ENCODE measurements at regions not wholly inside any gene's neighbourhood (a gene's known extent, or its start where the extent isn't known, plus 50 kb on each side); places are given as distances from the start of the nearest gene placed in this dataset.

DNA sequence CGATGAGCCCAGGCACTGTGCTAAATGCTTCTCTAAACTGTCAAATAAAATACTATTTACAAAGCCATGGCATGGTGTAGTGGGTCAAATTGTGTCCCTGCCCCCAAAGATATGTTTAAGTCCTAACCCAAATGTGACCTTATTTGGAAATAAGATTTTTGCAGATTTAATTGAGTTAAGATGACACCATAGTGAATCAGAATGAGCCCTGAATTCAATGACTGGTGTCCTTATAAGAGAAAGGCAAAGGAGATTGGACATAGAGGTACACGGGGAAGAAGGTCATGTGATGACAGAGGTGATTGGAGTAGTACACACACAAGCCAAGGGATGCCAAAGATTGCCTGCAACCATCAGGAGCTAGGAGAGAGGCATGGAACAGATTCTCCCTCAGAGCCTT is 121.6 kb upstream of the VEPH1 start:
- no peaks in the 10 kb centered on the region for H3K4me1 ChIP-seq
- TF ChIP-seq POLR2A (IDR thresholded peaks at IDR 0.05) = no peak
- TF ChIP-seq, protein P1, sequence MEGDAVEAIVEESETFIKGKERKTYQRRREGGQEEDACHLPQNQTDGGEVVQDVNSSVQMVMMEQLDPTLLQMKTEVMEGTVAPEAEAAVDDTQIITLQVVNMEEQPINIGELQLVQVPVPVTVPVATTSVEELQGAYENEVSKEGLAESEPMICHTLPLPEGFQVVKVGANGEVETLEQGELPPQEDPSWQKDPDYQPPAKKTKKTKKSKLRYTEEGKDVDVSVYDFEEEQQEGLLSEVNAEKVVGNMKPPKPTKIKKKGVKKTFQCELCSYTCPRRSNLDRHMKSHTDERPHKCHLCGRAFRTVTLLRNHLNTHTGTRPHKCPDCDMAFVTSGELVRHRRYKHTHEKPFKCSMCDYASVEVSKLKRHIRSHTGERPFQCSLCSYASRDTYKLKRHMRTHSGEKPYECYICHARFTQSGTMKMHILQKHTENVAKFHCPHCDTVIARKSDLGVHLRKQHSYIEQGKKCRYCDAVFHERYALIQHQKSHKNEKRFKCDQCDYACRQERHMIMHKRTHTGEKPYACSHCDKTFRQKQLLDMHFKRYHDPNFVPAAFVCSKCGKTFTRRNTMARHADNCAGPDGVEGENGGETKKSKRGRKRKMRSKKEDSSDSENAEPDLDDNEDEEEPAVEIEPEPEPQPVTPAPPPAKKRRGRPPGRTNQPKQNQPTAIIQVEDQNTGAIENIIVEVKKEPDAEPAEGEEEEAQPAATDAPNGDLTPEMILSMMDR (IDR thresholded peaks at IDR 0.05) = no peak
- no peak overlapping the region for H3K27ac ChIP-seq
- no peaks in the 10 kb centered on the region for H3K9me3 ChIP-seq
- no peak for DNase-seq
- H3K4me3 ChIP-seq = no peak overlapping the region
- no peaks in the 10 kb centered on the region for H3K36me3 ChIP-seq
- no peaks in the 10 kb centered on the region for H3K27me3 ChIP-seq

DNA sequence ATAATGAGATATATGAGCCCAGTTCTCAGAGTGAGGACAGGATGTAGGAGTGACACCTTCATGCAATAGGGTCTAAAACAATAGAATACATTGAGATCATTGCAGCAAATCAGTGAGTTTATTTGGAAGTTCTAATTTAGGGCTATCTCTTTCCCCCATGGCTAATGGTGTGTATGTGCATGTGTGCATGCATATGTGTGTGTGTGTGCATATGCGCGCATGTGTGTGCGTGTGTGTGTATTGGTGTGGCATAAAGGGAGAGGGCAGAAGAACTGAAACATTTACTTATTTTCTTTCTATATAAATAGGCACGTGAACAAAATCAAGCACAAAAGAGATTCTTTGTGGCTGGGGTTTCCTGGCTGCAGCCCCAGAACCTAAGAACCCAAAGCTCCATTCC is 115.7 kb upstream of the VEPH1 start:
- H3K27ac ChIP-seq = no peak overlapping the region
- no peaks in the 10 kb centered on the region for H3K27me3 ChIP-seq
- no peak overlapping the region for H3K4me3 ChIP-seq
- no peaks in the 10 kb centered on the region for H3K36me3 ChIP-seq
- H3K9me3 ChIP-seq = no peaks in the 10 kb centered on the region
- H3K4me1 ChIP-seq = no peaks in the 10 kb centered on the region
- DNase-seq = no peak
- no peak for TF ChIP-seq POLR2A (IDR thresholded peaks at IDR 0.05)
- TF ChIP-seq, protein P1 (IDR thresholded peaks at IDR 0.05) = no peak

DNA sequence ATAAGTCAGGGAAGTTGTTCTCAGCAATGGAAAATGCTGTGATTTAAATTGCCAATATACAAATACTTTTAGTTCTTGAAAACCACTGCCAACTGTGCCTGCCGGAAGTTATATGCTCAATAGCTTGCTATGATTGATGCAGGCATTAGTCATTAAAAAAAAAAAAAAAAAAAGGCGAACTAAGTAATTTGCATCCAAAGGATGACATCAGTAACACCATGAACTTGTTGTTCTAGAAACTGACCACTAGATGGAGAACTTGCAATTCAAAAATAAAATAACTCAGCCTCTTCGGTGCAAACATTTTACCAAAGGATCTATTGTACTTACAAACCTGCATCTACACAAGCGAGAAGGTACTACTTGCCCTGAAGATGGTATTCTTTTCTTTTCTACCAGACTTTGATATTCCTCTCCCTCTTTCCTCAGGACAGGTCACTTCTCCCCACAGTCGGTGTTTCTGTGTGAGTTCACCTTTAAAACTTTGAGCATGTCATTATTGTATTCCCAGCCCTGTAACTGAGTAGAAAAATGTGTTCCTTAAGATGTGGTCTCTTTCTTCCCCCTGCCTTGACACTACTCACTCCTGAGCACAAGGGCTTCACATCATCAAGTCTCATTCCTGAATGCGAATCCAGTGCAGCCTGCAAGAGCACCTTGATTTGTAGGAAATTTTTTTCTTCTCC is 115.0 kb upstream of the VEPH1 start:
- Histone ChIP-seq H3K4me3 (no peak overlapping the region), H3K36me3 (no peaks in the 10 kb centered on the region), H3K27ac (no peak overlapping the region), H3K4me1 (no peaks in the 10 kb centered on the region), H3K9me3 (no peaks in the 10 kb centered on the region), H3K27me3 (no peaks in the 10 kb centered on the region)
- TF ChIP-seq POLR2A (IDR thresholded peaks at IDR 0.05) = no peak
- TF ChIP-seq, protein P1 (IDR thresholded peaks at IDR 0.05) = peak; percentile 24 to 68 (median 55)
- DNase-seq = no peak

DNA sequence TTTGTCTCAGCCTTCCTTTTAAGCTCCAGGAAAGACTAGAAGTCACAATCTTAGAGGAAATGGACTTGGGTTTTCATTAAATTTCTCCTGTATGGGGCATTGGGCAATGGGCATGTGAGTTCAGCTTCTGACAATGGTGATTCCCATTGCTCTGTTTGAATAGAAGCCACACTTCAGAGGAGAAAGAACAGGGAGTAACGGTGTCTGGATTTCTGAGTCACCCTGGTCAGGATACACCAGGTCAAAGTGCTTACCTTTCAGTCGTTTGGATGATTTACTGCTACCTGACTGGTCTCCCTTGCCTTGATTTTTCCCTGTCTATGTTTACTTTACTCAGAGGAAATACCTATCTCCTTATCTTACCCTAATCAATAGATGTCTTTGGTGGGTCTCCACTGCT is 111.7 kb upstream of the VEPH1 start:
- Histone ChIP-seq H3K36me3 (no peaks in the 10 kb centered on the region), H3K4me3 (no peak overlapping the region), H3K27me3 (no peaks in the 10 kb centered on the region), H3K9me3 (no peaks in the 10 kb centered on the region), H3K4me1 (no peaks in the 10 kb centered on the region), H3K27ac (no peak overlapping the region)
- DNase-seq = no peak
- TF ChIP-seq POLR2A (IDR thresholded peaks at IDR 0.05) = no peak
- TF ChIP-seq, protein P1 (IDR thresholded peaks at IDR 0.05) = no peak

DNA sequence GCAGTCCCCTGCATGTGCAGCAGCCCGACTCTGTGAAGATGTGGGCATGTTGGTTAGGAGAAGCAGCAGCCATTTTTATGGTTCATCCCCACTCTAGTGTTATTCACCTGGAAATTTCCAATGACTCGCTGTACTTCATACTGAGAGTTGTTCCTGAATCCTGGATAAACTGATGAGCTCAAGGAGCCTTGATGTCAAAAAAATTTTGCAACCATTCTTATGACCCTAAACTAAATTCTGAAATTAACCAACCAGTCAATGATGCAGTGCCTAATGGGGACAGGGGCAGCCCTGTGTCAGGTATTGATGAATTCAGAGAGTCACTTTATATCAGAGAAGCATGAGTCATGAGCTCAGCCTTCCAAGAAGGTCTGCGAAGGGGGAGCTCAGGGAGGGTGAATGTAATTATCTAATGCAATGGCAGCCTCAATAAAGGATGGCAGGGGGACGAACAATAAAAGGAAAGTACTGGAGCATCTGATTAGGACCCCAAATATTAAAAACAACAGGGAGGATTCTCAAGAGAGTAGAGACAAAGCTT is 108.4 kb upstream of the VEPH1 start:
- H3K4me3 ChIP-seq = no peak overlapping the region
- DNase-seq = no peak
- TF ChIP-seq POLR2A (IDR thresholded peaks at IDR 0.05) = no peak
- TF ChIP-seq, protein P1 (IDR thresholded peaks at IDR 0.05) = no peak
- H3K4me1 ChIP-seq = no peaks in the 10 kb centered on the region
- no peaks in the 10 kb centered on the region for H3K9me3 ChIP-seq
- H3K27me3 ChIP-seq = no peaks in the 10 kb centered on the region
- no peaks in the 10 kb centered on the region for H3K36me3 ChIP-seq
- no peak overlapping the region for H3K27ac ChIP-seq

Measured in Peyer's patch (tissue), 4 donors.